Thyroid gland (tissue), 4 donors: ENCODE measurements at regions not wholly inside any gene's neighbourhood (a gene's known extent, or its start where the extent isn't known, plus 50 kb on each side); places are given as distances from the start of the nearest gene placed in this dataset.

Experiments used
- DNase-seq, 2 donors: peaks; one replicate each; pipeline ENCODE4 v3.0.0-alpha.2; 2019
- H3K27ac ChIP-seq, 3 donors: fragments of 200-600 bp; sonication (generic); 1 replicate in 2 of 3; 2 replicates in 1 of 3; pipeline ENCODE4 v1.5.1; 2016 to 2019; ENCODE audit warnings: mild to moderate bottlenecking in 1 of 3, moderate library complexity in 1 of 3
- H3K27me3 ChIP-seq: fragments of 200-600 bp; sonication (generic); one replicate; pipeline ENCODE4 v1.5.1; 2019
- H3K36me3 ChIP-seq, 2 donors: fragments of 200-600 bp; sonication (generic); one replicate each; pipeline ENCODE4 v1.5.1; 2016 to 2019
- H3K4me1 ChIP-seq, 2 donors: fragments of 200-600 bp; sonication (generic); one replicate each; pipeline ENCODE4 v1.5.1; 2017 to 2019
- H3K4me3 ChIP-seq, 3 donors: fragments of 200-600 bp; sonication (generic); replicated peaks in 1 of 3; 1 replicate in 2 of 3; 2 replicates in 1 of 3; pipeline ENCODE4 v1.5.1; 2016; ENCODE audit warnings: mild to moderate bottlenecking in 1 of 3
- H3K9me3 ChIP-seq: fragments of 200-600 bp; sonication (generic); one replicate; pipeline ENCODE4 v1.5.1; 2017
- CTCF ChIP-seq, 6 experiments: fragments of 200-600 bp in 3 of 6; fragments of 450-650 bp in 3 of 6; sonication (generic) in 3 of 6; IDR thresholded peaks; one replicate each; pipeline ENCODE4 v1.5.1; 2016 to 2019; ENCODE audit warnings: antibody characterized with exemption in 6 of 6, mild to moderate bottlenecking in 2 of 6, inconsistent platforms in 1 of 6, moderate library complexity in 1 of 6
- POLR2A ChIP-seq, 2 donors: fragments of 450-650 bp; IDR thresholded peaks; one replicate each; pipeline ENCODE4 v1.6.1; 2017; ENCODE audit warnings: antibody characterized with exemption in 2 of 2, mild to moderate bottlenecking in 2 of 2, moderate library complexity in 1 of 2
- WGBS, 2 donors: methylation state at CpG; one replicate each; pipeline ENCODE4 v1.1.5; 2017; 5-methylcytosine and 5-hydroxymethylcytosine counted together
- intact Hi-C: fragments of 100-400 bp; cut with DNase I; formaldehyde crosslinking; loops from one replicate; pipeline ENCODE4 v1.15.1; 2023

DNA sequence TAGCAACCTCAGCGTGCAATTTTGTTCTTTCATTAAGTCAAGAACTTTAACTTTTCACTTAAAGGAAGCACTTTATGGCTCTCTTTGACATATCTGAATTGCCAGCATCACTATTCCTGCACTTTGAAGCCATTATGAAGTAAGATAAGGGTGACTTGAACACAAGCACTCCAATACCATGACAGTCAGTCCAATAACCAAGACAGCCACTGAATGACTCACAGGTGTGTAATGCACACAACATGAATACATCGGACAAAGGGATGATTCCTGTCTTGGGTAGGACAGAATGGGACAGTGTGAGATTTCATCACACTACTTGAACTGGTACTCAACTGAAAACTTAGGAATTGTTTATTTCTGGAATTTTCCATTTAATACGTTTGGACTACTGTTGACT, 233.7 kb upstream of the IPO5 start:
- TF ChIP-seq POLR2A (IDR thresholded peaks at IDR 0.05) (no peak), CTCF (IDR thresholded peaks at IDR 0.05) (no peak)
- Histone ChIP-seq H3K4me1 (peaks cover 4 to 9% of the 10 kb centered on the region in 2 donors), H3K36me3 (no peaks in the 10 kb centered on the region), H3K27ac (no peak overlapping the region), H3K27me3 (no peaks in the 10 kb centered on the region), H3K9me3 (no peaks in the 10 kb centered on the region), H3K4me3 (no peak overlapping the region)
- 89 to 98% methylated on average over 3 of the region's 3 CpGs for WGBS, 2 donors
- DNase-seq = no peak
- intact Hi-C loops = no loop called here

DNA sequence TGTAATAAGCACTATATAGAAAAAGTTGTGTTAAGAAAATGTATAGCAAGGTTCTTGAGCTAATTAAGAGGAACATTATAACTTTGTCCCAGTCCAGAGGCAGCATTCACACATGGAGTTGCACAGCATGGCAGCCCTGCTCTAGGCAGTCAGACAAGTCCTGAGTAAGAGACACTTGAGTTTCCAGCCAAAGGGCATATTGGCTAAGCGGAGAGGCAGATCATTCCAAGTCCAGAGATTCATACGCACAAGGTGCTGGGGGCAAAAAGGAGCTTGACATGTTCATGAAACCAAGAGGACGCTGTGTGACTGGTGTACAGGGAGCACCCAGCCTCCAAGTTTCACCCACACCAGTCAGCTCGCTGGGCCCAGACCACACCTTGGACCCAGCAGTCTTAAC, 232.6 kb upstream of the IPO5 start:
- no peak for TF ChIP-seq CTCF (IDR thresholded peaks at IDR 0.05)
- no peak for TF ChIP-seq POLR2A (IDR thresholded peaks at IDR 0.05)
- intact Hi-C loops = no loop called here
- Histone ChIP-seq H3K27me3 (no peaks in the 10 kb centered on the region), H3K36me3 (no peaks in the 10 kb centered on the region), H3K9me3 (no peaks in the 10 kb centered on the region), H3K27ac (no peak overlapping the region), H3K4me3 (no peak overlapping the region), H3K4me1 (peaks cover 4 to 9% of the 10 kb centered on the region in 2 donors)
- DNase-seq = no peak
- WGBS, 2 donors = 83 to 86% methylated on average over 4 of the region's 4 CpGs

- WGBS, 2 donors = 36 to 44% methylated on average over 4 of the region's 4 CpGs
- Histone ChIP-seq H3K27me3 (no peaks in the 10 kb centered on the region), H3K9me3 (no peaks in the 10 kb centered on the region), H3K27ac (peak overlapping the region in 1 of 3 donors; percentile 1), H3K4me1 (peaks cover 12 to 20% of the 10 kb centered on the region in 2 donors), H3K4me3 (no peak overlapping the region), H3K36me3 (no peaks in the 10 kb centered on the region)
- no peak for TF ChIP-seq CTCF (IDR thresholded peaks at IDR 0.05)
- no peak for TF ChIP-seq POLR2A (IDR thresholded peaks at IDR 0.05)
- intact Hi-C loops = no loop called here
- peak; percentile 10 to 22 for DNase-seq
These were observed 229.8 kb upstream of the IPO5 start for GRCh38 chr13:97723655-97724054.

- peak; percentile 10 to 24 for DNase-seq
- intact Hi-C loops = no loop called here
- Histone ChIP-seq H3K36me3 (no peaks in the 10 kb centered on the region), H3K27ac (no peak overlapping the region), H3K4me1 (peaks cover 12 to 20% of the 10 kb centered on the region in 2 donors), H3K9me3 (no peaks in the 10 kb centered on the region), H3K27me3 (no peaks in the 10 kb centered on the region), H3K4me3 (no peak overlapping the region)
- TF ChIP-seq POLR2A (IDR thresholded peaks at IDR 0.05) (no peak), CTCF (IDR thresholded peaks at IDR 0.05) (no peak)
- 75 to 79% methylated on average over 2 of the region's 2 CpGs for WGBS, 2 donors
These were observed 229.0 kb upstream of the IPO5 start for GRCh38 chr13:97724450-97724849.

DNA sequence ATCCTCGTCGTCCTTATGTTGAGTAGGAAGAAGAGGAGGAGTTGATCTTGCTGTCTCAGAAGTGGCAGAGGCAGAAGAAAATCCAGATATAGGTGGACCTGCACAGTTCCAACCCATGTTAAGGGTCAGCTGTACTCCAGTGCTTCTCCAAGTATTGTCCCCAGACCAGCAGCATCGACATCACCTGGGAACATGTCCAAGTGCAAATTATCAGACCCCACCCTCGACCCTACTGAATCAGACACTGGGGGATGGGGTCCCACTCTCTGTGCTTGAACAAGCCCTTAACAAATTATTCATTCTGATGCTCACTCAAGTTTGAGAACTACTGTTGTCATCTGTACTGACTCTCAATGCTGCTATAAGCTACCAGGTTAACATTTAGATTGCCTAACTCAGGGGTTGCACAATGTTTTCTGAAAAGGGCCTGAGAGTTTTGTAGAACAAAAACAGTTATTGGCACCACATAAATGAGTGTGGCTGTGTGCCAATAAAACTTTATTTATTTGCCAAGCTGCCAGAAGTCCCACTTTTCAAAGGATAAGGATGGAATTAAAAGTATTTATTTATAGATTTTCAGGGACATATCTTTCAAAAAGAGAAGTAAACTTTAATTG, 226.7 kb upstream of the IPO5 start:
- DNase-seq = peak in 1 of 2 donors; percentile 8
- Histone ChIP-seq H3K4me3 (no peak overlapping the region), H3K36me3 (no peaks in the 10 kb centered on the region), H3K9me3 (no peaks in the 10 kb centered on the region), H3K4me1 (peaks cover 12 to 20% of the 10 kb centered on the region in 2 donors), H3K27me3 (no peaks in the 10 kb centered on the region), H3K27ac (peak overlapping the region in 1 of 3 donors; percentile 38)
- 33 to 42% methylated on average over 4 of the region's 4 CpGs for WGBS, 2 donors
- intact Hi-C loops = no loop called here
- TF ChIP-seq POLR2A (IDR thresholded peaks at IDR 0.05) (no peak), CTCF (IDR thresholded peaks at IDR 0.05) (no peak)
